ENCODE measurements at regions not wholly inside any gene's neighbourhood (a gene's known extent, or its start where the extent isn't known, plus 50 kb on each side); places are given as distances from the start of the nearest gene placed in this dataset.

GRCh38 chr4:130154901-130155300 is 1058.9 kb downstream of the C4orf33 start:
- TF ChIP-seq, protein P1, sequence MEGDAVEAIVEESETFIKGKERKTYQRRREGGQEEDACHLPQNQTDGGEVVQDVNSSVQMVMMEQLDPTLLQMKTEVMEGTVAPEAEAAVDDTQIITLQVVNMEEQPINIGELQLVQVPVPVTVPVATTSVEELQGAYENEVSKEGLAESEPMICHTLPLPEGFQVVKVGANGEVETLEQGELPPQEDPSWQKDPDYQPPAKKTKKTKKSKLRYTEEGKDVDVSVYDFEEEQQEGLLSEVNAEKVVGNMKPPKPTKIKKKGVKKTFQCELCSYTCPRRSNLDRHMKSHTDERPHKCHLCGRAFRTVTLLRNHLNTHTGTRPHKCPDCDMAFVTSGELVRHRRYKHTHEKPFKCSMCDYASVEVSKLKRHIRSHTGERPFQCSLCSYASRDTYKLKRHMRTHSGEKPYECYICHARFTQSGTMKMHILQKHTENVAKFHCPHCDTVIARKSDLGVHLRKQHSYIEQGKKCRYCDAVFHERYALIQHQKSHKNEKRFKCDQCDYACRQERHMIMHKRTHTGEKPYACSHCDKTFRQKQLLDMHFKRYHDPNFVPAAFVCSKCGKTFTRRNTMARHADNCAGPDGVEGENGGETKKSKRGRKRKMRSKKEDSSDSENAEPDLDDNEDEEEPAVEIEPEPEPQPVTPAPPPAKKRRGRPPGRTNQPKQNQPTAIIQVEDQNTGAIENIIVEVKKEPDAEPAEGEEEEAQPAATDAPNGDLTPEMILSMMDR (IDR thresholded peaks at IDR 0.05): no peak
- no peak for TF ChIP-seq ZFX (IDR thresholded peaks at IDR 0.05; ENCODE audit: borderline replicate concordance)
